22Rv1 (cell line): ENCODE measurements at regions not wholly inside any gene's neighbourhood (a gene's known extent, or its start where the extent isn't known, plus 50 kb on each side); places are given as distances from the start of the nearest gene placed in this dataset.

Experiments used
- H3K27ac ChIP-seq: fragments of 450-650 bp; 2 replicates; pipeline ENCODE4 v1.5.1; 2017
- ZFX ChIP-seq: fragments of 450-650 bp; IDR thresholded peaks from 2 replicates; pipeline ENCODE4 v1.6.1; 2017; ENCODE audit warnings: antibody characterized with exemption, borderline replicate concordance
- TF ChIP-seq, protein P1 (sequence below): fragments of 450-650 bp; IDR thresholded peaks from 2 replicates; pipeline ENCODE4 v1.5.1; 2017; ENCODE audit warnings: mild to moderate bottlenecking

- TF ChIP-seq ZFX = no peak
- TF ChIP-seq, protein P1, sequence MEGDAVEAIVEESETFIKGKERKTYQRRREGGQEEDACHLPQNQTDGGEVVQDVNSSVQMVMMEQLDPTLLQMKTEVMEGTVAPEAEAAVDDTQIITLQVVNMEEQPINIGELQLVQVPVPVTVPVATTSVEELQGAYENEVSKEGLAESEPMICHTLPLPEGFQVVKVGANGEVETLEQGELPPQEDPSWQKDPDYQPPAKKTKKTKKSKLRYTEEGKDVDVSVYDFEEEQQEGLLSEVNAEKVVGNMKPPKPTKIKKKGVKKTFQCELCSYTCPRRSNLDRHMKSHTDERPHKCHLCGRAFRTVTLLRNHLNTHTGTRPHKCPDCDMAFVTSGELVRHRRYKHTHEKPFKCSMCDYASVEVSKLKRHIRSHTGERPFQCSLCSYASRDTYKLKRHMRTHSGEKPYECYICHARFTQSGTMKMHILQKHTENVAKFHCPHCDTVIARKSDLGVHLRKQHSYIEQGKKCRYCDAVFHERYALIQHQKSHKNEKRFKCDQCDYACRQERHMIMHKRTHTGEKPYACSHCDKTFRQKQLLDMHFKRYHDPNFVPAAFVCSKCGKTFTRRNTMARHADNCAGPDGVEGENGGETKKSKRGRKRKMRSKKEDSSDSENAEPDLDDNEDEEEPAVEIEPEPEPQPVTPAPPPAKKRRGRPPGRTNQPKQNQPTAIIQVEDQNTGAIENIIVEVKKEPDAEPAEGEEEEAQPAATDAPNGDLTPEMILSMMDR = no peak
- H3K27ac ChIP-seq = no peak overlapping the region
Measured at GRCh38 chr6:164154588-164154987, 740.1 kb downstream of the QKI start.

- no peak overlapping the region for H3K27ac ChIP-seq
Measured at GRCh38 chr6:164152611-164153010, 738.1 kb downstream of the QKI start.

GRCh38 chr6:164151161-164152120 is 736.9 kb downstream of the QKI start:
- H3K27ac ChIP-seq = no peak overlapping the region

More at GRCh38 chr6:164152611-164153010, 738.1 kb downstream of the QKI start:
- no peak for TF ChIP-seq ZFX
- TF ChIP-seq, protein P1 = no peak

GRCh38 chr6:164150232-164150631 is 735.7 kb downstream of the QKI start:
- TF ChIP-seq ZFX = no peak
- TF ChIP-seq, protein P1 = no peak
- H3K27ac ChIP-seq = no peak overlapping the region

More at GRCh38 chr6:164151161-164152120, 736.9 kb downstream of the QKI start:
- no peak for TF ChIP-seq ZFX
- TF ChIP-seq, protein P1 = no peak

- TF ChIP-seq ZFX = no peak
- TF ChIP-seq, protein P1 = no peak
- H3K27ac ChIP-seq = no peak overlapping the region
Measured at GRCh38 chr6:164148788-164149187, 734.3 kb downstream of the QKI start.

GRCh38 chr6:164144316-164144715 is 729.8 kb downstream of the QKI start:
- H3K27ac ChIP-seq = no peak overlapping the region
- no peak for TF ChIP-seq ZFX
- TF ChIP-seq, protein P1 = no peak

DNA sequence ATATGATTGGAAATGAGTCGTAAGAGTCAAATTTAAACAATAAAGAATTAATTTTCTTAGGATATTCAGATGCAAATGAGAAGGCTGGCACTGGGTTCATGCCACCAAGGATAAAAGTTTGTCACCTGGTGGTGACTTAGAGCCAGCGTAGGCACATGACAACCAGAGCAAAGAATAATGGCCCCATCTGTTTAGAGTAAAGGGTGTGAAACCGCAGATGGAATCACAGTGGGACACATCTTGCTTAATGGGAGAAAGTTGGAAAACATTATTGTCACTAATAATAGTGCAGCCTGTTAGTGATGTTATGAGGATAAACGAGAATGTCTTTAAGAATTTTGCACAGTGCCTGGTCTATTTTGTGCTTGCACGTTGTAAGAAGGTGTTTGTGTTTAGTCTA is 727.8 kb downstream of the QKI start:
- TF ChIP-seq ZFX = no peak
- TF ChIP-seq, protein P1 = no peak
- no peak overlapping the region for H3K27ac ChIP-seq
